Coronary artery (tissue), 2 donors: ENCODE measurements at regions not wholly inside any gene's neighbourhood (a gene's known extent, or its start where the extent isn't known, plus 50 kb on each side); places are given as distances from the start of the nearest gene placed in this dataset.

Source experiments
- DNase-seq: peaks from one replicate; pipeline ENCODE4 v3.0.0-alpha.2; 2017; ENCODE audit warnings: low spot score
- H3K27ac ChIP-seq, 2 donors: fragments of 200-600 bp; sonication (generic); one replicate each; pipeline ENCODE4 v1.5.1; 2016 to 2019
- H3K4me3 ChIP-seq: fragments of 200-600 bp; sonication (generic); 2 replicates; pipeline ENCODE4 v1.5.1; 2016; ENCODE audit warnings: mild to moderate bottlenecking, moderate library complexity
- TF ChIP-seq, protein P1 (sequence below): fragments of 200-600 bp; sonication (generic); IDR thresholded peaks from one replicate; pipeline ENCODE4 v1.5.1; 2019; ENCODE audit warnings: antibody characterized with exemption

DNA sequence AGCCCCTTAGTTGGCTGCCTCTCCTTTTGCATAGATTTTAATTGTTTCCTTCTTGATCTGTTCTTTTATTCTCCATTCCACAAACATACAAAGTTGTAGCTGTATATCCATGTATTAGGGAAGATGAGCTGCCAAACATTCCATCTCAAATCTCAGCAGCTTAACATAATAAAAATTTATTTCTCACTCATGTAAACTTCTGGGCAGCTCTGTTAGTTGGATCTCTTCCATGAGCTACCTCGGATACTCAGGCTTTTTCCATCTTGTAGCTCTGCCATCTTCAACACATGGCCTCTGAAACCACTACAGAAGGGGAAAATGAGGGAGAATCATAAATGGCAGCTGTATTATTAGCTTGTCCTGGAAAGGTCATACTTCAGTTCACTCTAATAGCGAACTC is 149.4 kb upstream of the BMP2 start:
- Histone ChIP-seq H3K4me3 (no peak overlapping the region), H3K27ac (no peak overlapping the region)
- TF ChIP-seq, protein P1, sequence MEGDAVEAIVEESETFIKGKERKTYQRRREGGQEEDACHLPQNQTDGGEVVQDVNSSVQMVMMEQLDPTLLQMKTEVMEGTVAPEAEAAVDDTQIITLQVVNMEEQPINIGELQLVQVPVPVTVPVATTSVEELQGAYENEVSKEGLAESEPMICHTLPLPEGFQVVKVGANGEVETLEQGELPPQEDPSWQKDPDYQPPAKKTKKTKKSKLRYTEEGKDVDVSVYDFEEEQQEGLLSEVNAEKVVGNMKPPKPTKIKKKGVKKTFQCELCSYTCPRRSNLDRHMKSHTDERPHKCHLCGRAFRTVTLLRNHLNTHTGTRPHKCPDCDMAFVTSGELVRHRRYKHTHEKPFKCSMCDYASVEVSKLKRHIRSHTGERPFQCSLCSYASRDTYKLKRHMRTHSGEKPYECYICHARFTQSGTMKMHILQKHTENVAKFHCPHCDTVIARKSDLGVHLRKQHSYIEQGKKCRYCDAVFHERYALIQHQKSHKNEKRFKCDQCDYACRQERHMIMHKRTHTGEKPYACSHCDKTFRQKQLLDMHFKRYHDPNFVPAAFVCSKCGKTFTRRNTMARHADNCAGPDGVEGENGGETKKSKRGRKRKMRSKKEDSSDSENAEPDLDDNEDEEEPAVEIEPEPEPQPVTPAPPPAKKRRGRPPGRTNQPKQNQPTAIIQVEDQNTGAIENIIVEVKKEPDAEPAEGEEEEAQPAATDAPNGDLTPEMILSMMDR: no peak
- no peak for DNase-seq

DNA sequence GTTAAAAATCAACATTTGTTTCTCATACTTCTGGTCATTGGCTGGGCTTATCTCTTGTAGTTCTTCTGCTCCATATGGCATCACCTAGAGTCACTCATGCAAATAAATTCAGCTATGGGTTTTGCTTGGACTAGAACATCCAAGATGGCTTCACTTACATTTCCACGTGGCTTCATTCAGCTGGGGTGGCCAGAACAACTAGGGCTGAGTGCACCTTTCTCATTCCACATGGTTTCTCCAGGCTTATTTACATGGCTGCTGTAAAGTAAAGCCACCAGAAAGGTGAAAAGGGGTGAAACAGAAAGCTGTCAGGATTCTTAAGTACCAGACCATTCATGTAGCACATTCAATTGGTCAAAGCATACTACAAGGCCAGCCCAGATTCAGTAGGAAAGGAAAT is 151.1 kb upstream of the BMP2 start:
- TF ChIP-seq, protein P1: no peak
- Histone ChIP-seq H3K27ac (no peak overlapping the region), H3K4me3 (no peak overlapping the region)
- no peak for DNase-seq

DNA sequence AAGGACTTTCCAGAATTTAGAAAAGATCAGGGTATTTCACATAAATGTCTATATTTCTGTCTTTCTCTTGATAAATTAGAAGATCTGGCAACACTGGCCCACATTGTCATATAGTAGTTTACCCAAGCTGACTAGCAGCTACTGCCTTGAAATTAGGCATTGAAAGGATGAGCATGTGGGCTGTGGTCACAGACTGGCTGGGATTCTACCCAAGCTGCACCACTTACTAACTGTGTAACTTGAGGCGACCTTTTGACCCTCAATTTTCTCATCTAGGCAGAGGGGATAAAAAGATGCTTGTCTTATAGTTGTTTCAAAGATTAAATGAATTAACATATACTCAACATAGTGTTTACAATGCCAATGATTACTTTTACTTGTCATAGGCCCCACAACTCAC is 152.7 kb upstream of the BMP2 start:
- Histone ChIP-seq H3K27ac (no peak overlapping the region), H3K4me3 (no peak overlapping the region)
- no peak for DNase-seq
- TF ChIP-seq, protein P1: no peak

DNA sequence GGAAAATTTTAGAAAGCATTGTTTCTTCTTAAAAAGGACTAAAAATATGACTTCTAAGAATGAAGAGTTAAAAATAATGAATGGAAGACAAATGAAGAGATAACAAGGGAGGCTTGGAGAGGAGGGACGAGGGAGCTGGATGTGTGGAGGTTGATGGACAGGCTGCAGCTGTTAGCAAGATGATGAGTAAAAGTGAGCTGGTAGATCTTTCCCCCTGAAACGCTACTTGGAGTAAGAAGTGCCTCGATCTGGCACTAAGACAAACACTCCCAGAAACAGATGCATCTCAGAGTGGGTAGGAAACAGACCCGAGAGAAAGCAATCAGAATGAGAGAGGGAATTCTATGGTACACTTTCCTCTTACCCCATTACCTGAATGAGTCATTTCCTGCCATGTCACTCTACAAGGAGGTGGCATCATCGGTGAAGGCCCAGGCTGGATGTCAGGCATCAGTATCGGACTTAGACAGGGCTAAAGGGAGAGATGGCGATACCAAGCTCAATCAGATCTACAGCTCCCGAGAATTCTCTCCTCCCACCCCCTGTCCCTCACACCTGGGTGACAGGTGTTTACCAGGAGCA is 154.1 kb upstream of the BMP2 start:
- H3K27ac ChIP-seq: no peak overlapping the region
- no peak for DNase-seq
- no peak overlapping the region for H3K4me3 ChIP-seq
- TF ChIP-seq, protein P1: no peak

DNA sequence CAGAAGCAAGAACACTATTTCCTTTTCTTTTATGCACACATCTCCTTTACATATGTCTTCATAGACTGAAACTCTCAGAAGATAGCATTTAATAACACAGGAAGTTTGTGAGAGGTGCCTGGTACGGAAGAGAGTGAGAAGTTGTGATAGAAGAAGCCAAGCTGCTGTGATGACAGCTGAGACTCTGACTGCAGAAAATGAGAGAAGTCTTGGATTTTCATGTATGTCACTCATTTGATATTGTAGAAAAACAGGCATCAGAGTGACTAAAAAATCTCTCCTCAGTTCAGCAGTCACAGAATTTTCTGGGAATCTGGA is 154.9 kb upstream of the BMP2 start:
- Histone ChIP-seq H3K4me3 (no peak overlapping the region), H3K27ac (no peak overlapping the region)
- no peak for DNase-seq
- TF ChIP-seq, protein P1: no peak

DNA sequence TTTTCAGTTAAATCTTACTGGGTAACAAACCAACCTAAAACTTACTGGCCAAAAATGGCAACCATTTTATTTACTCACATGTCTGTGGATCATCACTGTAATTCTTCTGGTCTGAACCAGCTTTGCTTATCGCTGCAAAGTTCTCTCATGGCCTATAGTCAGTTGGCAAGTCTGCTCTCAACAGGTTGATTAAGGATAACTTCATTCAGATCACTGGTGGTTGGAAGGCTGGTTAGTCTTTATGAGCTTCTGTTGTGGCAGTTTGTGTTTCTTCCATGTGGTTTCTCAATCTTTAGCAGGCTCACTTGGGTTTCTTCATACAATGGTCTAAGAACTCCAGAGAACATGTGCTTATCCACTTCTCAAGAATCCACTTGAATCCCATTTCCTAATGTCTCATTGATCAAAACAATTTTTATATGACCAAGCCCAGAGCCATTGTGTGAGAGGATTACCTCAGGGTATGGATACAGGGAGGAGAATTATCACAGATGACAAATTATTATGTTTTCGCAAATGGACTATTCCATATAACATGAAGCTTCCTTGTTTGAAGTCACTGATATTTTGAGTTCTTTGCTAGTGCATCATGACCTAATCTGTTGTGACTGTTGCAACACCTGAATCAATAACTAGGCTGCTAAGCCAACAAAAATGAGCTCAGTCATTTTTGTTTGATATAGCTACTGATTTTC is 155.4 kb upstream of the BMP2 start:
- Histone ChIP-seq H3K27ac (no peak overlapping the region), H3K4me3 (no peak overlapping the region)
- TF ChIP-seq, protein P1: no peak
- no peak for DNase-seq

DNA sequence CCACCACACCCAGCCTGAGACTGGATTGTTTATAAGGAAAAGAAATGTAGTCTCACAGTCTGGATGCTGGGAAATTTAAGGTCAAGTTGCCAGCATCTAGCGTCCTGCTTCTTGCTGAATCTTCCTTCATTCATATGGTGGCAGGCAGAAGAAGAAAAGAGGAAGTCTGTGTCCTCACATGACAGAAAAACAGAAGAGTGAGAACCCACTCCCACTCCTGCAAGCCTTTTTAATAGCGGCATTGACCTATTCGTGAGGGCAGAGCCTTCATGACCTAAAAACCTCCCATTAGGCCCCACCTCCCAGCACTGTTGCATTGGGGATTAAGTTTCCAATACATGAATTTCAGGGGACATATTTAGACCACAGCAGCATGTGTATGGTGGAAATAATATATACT is 160.8 kb upstream of the BMP2 start:
- H3K27ac ChIP-seq: no peak overlapping the region
- TF ChIP-seq, protein P1: no peak
- no peak for DNase-seq
- H3K4me3 ChIP-seq: no peak overlapping the region
